ENCODE measurements at regions not wholly inside any gene's neighbourhood (a gene's known extent, or its start where the extent isn't known, plus 50 kb on each side); places are given as distances from the start of the nearest gene placed in this dataset.

DNA sequence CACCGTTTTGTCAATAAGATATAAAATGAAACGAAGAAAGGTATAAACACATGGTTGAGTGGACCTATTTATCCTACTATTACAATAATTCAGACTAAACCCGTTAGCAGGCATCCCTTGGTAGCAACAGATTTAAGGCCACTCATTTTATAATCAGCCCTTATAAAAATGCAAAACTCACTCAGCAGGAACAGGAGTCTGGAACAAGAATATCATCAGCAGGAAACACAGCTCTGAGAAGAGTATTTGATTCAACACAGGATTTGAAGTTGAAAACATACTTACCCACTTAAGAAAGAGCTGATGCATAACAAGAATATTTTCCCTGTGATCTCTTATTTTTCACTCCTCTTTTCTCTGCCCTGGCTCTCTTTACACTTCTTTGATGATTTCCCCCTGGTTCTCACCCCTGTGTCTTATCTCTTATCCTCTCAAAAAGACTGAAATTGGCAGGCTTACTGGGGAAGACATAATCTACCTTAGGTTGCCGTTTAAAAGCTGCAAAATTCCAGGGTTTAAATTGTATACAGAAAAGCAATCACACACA lies 1722.7 kb downstream of the SLITRK5 start:
- TF ChIP-seq, protein P1, sequence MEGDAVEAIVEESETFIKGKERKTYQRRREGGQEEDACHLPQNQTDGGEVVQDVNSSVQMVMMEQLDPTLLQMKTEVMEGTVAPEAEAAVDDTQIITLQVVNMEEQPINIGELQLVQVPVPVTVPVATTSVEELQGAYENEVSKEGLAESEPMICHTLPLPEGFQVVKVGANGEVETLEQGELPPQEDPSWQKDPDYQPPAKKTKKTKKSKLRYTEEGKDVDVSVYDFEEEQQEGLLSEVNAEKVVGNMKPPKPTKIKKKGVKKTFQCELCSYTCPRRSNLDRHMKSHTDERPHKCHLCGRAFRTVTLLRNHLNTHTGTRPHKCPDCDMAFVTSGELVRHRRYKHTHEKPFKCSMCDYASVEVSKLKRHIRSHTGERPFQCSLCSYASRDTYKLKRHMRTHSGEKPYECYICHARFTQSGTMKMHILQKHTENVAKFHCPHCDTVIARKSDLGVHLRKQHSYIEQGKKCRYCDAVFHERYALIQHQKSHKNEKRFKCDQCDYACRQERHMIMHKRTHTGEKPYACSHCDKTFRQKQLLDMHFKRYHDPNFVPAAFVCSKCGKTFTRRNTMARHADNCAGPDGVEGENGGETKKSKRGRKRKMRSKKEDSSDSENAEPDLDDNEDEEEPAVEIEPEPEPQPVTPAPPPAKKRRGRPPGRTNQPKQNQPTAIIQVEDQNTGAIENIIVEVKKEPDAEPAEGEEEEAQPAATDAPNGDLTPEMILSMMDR (conservative IDR thresholded peaks at IDR 0.05; ENCODE audit: low read depth, low read length), result no peak
- TF ChIP-seq FOS (IDR thresholded peaks at IDR 0.05; ENCODE audit: low read depth, low read length) (no peak), CEBPB (IDR thresholded peaks at IDR 0.05; ENCODE audit: low read depth, low read length) (no peak), POLR2A (IDR thresholded peaks at IDR 0.05; ENCODE audit: low read depth, low read length) (no peak), NFE2L2 (IDR thresholded peaks at IDR 0.05; ENCODE audit: low read depth, low read length) (no peak), RAD21 (IDR thresholded peaks at IDR 0.05; ENCODE audit: low read length) (no peak), RFX5 (IDR thresholded peaks at IDR 0.05; ENCODE audit: low read depth, low read length) (no peak), BHLHE40 (IDR thresholded peaks at IDR 0.05; ENCODE audit: low read depth, low read length) (no peak)

All from IMR-90 (cell line).